ENCODE measurements at regions not wholly inside any gene's neighbourhood (a gene's known extent, or its start where the extent isn't known, plus 50 kb on each side); places are given as distances from the start of the nearest gene placed in this dataset.
"Not testable (repeated sequence)": the region's sequence is repeated elsewhere in the genome, so short reads cannot be mapped to it uniquely, and the experiment has no call there.

DNA sequence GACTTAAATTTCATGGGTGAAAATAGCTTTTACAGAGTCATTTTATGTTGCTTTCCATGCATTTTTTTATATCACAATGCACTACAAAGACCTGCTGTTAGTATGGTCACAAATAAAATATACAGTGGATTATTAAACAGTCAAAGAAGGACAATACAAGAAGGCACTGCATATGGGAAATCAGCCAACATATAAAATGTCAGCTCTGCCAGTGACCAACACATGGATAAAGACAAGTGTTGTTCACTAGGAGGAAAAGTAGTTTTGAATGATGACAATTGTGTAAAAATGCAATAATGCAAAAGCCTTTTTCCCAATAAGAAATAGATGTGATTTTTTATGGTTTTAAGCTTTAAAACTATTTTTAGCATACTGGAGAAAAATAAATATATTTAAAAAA, 425.3 kb upstream of the CBLB start:
- in situ Hi-C loops (cut with MboI; ENCODE audit: low sequenced_read_pairs), result no loop called here

DNA sequence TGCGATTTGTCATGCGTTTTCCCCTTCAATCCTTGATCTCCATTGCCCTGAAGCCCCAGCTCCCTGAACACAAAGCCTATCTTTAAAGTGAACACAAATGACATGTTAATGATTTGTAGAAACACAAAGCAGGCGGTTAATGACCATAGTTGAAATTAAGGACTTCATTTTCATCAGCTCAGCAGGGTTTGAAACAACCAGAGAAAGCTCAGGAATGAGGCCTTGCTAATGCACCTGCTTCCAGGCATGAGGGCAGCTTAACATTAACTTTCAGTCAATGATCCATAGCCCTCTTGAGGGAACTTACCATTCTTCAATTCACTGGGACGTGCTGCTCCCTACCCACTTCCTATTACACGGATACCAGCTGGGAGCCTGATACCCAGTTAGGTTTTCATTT, 427.2 kb upstream of the CBLB start:
- in situ Hi-C loops (cut with MboI; ENCODE audit: low sequenced_read_pairs), result no loop called here

DNA sequence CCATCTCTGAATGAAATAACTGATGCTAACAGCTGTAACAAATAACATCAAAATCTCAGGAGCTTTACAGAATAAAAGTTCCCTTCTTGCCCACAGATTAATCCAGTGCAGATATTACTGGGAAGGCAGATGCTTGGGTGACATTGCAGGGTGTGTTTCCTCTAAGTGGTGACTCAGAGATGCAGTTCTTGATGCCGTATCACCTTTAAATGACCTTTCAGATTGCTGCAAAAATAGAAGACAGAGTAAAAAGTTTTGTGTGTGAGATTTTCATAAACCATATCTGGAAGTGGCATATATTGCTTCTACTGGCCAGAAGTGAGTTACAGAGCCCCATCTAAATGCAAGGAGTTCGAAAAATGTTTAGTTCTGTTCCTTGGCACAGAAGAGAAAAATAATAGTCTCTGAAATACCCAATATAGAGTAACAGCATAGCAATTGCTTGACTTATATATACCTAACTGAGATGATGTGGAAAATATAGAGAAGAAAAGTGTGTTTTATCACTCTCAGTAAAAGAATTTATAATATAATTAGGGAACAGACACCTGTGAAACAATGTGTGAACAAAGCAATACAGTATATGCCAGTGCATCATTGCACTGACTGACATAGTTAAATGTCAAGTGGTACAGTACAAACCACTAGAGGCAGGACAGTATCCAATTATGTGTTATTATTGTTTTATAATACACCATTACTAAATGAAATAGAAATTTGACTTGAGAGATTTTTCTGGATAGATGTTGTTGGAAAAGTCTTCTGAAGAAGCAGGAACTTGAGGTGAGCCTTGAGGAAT, 430.7 kb upstream of the CBLB start:
- in situ Hi-C loops (cut with MboI; ENCODE audit: low sequenced_read_pairs), result no loop called here

DNA sequence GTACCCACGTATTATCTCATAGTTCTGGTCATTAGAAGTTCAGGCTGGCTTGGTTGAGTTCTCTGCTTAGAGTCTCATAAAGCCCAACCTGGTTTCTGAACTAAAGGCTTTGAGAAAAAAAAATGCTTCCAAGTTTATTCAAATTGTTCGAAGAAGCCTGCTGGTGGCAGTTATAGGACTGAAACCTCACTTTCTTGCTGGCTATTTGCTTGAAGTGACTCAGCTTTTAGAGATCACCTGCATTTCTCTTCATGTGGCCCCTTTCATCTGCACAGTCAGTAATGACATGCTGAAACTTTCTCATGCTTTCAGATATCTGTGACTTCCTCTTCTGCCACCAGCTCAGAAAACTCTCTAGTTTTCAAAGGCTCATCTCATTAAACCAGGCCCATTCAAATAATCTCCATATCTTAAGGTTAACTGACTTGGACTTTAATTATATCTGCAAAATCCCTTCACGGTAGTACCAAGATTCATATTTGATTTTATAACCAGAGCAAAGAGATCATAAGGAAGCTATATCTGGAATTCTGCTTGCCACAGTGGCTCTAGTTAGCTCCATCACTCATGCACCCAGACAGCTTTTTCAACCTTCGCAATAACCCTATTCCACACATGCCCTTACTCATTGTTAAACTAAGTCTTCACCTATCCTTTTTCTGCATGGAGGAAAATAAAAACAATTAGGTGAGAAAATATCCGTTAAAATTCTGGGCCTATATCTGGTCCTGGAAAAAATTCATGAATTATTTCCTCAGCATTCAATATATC, 433.8 kb upstream of the CBLB start:
- in situ Hi-C loops (cut with MboI; ENCODE audit: low sequenced_read_pairs), result no loop called here

GRCh38 chr3:106303766-106304165, 435.0 kb upstream of the CBLB start:
- in situ Hi-C loops (cut with MboI; ENCODE audit: low sequenced_read_pairs), result no loop called here

- in situ Hi-C loops (cut with MboI; ENCODE audit: low sequenced_read_pairs), result no loop called here
These were observed 436.3 kb upstream of the CBLB start for GRCh38 chr3:106305127-106305526.

- in situ Hi-C loops (cut with MboI; ENCODE audit: low sequenced_read_pairs), result no loop called here
These were observed 437.1 kb upstream of the CBLB start for GRCh38 chr3:106305882-106306435.

- in situ Hi-C loops (cut with MboI; ENCODE audit: low sequenced_read_pairs), result no loop called here
These were observed 440.5 kb upstream of the CBLB start for GRCh38 chr3:106309274-106309673.

GRCh38 chr3:106309798-106310197, 441.0 kb upstream of the CBLB start:
- in situ Hi-C loops (cut with MboI; ENCODE audit: low sequenced_read_pairs), result not testable (repeated sequence)

GRCh38 chr3:106317141-106318055, 448.6 kb upstream of the CBLB start:
- in situ Hi-C loops (cut with MboI; ENCODE audit: low sequenced_read_pairs), result no loop called here

GRCh38 chr3:106321438-106321837, 452.6 kb upstream of the CBLB start:
- in situ Hi-C loops (cut with MboI; ENCODE audit: low sequenced_read_pairs), result not testable (repeated sequence)

DNA sequence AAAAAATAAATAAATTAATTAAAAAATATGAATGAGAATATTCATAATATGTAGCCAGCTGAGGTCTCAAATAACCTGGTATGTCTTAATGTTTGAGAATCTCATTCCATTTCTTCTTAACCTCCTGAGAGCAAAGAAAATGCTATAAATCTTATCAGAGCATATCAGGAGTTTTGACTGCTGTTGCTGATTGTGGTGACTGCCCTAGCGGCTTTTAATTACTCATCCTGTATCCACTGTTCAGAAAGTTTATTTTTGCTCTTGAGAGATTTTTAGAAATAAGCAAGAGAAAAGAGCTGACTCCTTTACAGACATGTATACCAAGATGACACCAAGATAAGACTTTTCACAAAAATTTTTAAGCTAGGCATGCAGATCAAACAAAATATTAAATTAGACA, 454.8 kb upstream of the CBLB start:
- in situ Hi-C loops (cut with MboI; ENCODE audit: low sequenced_read_pairs), result no loop called here

DNA sequence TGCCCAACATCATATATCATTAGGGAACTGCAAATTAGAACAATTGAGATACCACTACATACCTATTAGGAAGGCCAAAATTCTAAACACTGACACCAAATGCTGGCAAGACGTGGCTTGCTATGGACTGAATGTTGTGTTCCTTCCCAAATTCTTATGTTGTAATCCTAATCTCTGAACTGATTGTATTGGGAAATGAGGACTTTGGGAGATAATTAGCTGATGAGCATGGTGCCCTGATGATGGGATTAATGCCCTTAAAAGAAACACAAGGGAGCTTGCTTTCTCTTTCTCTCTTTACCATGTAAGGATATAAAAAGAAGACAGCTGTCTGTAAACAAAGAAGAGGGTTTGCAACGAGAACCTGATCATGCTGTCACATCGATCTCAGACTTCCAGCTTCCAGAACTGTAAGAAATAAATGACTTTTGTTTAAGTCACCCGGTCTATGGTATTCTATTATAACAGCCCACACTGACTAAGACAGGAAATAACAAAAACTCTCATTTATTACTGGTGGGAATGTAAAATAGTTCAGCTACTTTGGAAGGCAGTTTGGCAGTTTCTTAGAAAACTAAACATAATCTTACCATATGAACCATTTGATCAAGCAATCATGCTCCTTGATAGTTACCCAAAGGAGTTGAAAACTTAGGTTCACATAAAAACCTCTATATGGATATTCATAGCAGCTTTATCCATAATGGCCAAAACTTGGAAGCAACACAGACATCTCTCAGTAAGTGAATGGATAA, 458.3 kb upstream of the CBLB start:
- in situ Hi-C loops (cut with MboI; ENCODE audit: low sequenced_read_pairs), result no loop called here

DNA sequence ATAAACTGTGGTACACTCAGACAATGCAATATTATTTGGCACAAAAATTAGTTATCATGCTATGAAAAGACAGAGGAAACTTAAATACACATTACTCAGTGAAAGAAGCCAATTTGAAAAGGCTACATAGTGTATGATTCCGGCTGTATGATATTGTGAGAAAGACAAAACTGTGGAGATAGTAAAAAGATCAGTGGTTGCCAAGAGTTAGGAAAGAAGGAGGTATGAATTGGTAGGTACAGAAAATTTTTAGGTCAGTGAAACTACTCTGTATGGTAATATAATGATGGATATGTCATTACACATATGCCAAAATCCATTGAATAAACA, 458.8 kb upstream of the CBLB start:
- in situ Hi-C loops (cut with MboI; ENCODE audit: low sequenced_read_pairs), result no loop called here

DNA sequence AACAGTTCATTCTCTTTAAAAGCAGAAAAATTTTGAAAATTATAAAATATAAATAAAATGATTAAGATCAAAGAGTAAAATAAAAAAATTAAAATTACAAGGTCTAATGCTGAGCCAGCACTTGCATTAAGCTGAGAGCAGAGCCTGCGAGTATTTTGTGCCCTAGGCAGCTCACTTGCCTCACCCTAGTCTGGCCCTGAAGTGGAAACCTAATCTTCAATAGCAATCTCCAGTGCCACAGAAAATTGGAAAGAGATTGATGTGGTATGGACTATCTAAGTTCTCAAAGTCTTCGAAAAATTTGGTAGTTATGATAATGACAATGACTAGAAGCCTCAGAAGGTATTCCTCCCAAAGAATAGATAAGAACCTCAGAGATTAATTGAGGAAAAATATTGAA, 459.4 kb upstream of the CBLB start:
- in situ Hi-C loops (cut with MboI; ENCODE audit: low sequenced_read_pairs), result no loop called here

GRCh38 chr3:106329521-106329920, 460.7 kb upstream of the CBLB start:
- in situ Hi-C loops (cut with MboI; ENCODE audit: low sequenced_read_pairs), result no loop called here

GRCh38 chr3:106331636-106332035, 462.8 kb upstream of the CBLB start:
- in situ Hi-C loops (cut with MboI; ENCODE audit: low sequenced_read_pairs), result no loop called here

DNA sequence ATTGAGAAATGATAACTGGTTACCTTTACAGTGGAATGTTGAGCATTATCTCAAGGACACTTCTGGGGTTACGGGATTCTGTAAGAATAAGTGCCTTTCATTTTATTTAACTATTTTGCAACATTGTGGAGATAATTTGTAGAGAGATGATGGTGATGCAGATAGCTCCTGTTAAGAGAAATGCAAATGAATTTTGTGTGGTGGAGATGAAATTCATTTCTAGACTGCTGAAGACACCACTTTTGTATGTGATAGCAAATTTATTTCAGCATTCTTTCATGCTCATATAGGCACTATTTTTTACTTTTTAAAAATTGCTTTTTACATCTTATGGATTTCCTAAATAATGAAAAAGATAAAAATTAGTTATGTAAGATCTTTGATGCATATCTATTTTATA, 463.3 kb upstream of the CBLB start:
- in situ Hi-C loops (cut with MboI; ENCODE audit: low sequenced_read_pairs), result no loop called here

DNA sequence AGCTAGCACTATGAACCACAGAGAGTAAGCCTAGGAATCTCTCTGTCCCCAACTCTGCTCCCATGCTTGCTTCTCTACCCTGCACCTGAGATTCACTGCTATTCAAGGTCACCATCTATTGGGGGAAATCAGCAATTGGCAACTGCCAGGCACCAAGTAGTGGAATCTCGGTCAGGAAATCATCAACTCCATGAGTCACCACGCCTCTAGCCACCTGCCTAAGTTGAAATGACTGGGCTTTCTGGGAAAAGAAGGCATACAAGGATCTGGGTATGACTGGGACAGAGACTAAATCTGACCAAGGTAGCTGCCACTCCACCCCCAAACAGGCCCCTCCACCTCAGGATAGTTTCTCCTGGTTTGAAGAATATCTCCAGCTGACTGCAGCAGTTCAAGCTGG, 464.1 kb upstream of the CBLB start:
- in situ Hi-C loops (cut with MboI; ENCODE audit: low sequenced_read_pairs), result no loop called here

- in situ Hi-C loops (cut with MboI; ENCODE audit: low sequenced_read_pairs), result no loop called here
These were observed 465.3 kb upstream of the CBLB start for GRCh38 chr3:106333911-106334618.

All from HL-60/S4 treated with retinoic acid at 250 ng/mL for 4 days and 3 days (cell line).